ENCODE measurements at regions not wholly inside any gene's neighbourhood (a gene's known extent, or its start where the extent isn't known, plus 50 kb on each side); places are given as distances from the start of the nearest gene placed in this dataset.

DNA sequence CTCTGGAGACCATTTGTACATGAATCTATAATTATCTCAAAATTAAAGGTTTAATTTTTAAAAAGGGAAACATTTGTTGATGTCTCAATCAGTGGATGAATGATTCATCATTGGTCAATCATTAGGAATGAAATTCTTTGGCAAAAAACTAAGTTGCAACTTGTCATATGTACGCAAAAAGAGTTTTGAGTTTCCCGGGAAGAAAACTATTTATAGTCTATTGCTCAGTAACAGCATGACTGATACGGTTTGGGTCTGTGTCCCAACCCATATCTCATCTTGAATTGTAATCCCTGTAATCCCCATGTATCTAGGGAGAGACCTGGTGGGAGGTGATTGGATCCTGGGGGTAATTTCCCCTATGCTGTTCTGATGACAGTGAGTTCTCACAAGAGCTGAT, 765.8 kb upstream of the ROBO1 start:
- TF ChIP-seq, protein P1, sequence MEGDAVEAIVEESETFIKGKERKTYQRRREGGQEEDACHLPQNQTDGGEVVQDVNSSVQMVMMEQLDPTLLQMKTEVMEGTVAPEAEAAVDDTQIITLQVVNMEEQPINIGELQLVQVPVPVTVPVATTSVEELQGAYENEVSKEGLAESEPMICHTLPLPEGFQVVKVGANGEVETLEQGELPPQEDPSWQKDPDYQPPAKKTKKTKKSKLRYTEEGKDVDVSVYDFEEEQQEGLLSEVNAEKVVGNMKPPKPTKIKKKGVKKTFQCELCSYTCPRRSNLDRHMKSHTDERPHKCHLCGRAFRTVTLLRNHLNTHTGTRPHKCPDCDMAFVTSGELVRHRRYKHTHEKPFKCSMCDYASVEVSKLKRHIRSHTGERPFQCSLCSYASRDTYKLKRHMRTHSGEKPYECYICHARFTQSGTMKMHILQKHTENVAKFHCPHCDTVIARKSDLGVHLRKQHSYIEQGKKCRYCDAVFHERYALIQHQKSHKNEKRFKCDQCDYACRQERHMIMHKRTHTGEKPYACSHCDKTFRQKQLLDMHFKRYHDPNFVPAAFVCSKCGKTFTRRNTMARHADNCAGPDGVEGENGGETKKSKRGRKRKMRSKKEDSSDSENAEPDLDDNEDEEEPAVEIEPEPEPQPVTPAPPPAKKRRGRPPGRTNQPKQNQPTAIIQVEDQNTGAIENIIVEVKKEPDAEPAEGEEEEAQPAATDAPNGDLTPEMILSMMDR (conservative IDR thresholded peaks at IDR 0.05; ENCODE audit: low read length) = no peak
- no peak for TF ChIP-seq EZH2phosphoT487 (IDR thresholded peaks at IDR 0.05; ENCODE audit: borderline replicate concordance, low read depth, low read length)
